SKM-1 treated with dmso at 0.1 percent for 144 hours (cell line): ENCODE measurements at regions not wholly inside any gene's neighbourhood (a gene's known extent, or its start where the extent isn't known, plus 50 kb on each side); places are given as distances from the start of the nearest gene placed in this dataset.
A peak's percentile ranks its signal among the peaks of the same experiment; 100 is the strongest.
"Not testable (repeated sequence)": the region's sequence is repeated elsewhere in the genome, so short reads cannot be mapped to it uniquely, and the experiment has no call there.

Experiments used
- DNase-seq: peaks from one replicate; lab custom pipeline; 2025; ENCODE audit not compliant: unreplicated experiment; lab: John Stamatoyannopoulos, UW

DNA sequence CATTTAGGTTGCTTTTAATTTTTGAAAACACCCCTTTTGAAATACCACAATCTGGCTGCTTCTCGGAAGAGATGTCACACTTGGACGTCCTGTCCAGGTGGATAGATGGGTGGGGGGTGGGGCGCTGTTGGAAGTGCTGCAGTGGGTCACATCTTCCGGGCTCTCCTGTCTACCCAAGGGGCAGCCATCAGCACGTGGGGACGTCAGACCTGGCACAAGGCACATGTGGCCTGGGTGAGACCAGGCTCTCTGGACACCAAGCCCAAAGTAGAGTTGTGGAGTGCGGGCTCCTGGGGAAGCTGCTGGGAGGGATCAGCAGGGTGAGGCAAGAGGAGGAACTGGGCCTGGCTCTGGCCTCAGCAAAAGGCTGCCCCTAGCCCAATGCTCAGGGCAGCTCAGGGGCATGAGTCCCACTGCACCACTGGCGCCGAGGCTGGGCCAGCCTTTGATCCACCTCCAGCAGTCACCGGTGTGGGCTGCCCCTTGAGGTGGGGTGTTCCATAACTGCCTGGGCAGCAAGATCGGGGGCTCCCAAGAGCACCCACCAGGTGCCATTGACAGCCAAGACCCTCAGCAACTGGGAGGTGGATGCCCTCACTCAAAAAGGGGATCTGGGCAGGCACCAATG is 68.6 kb upstream of the CCND1 start:
- DNase-seq, result no peak

GRCh38 chr11:69572861-69573260 is 68.1 kb upstream of the CCND1 start:
- no peak for DNase-seq

DNA sequence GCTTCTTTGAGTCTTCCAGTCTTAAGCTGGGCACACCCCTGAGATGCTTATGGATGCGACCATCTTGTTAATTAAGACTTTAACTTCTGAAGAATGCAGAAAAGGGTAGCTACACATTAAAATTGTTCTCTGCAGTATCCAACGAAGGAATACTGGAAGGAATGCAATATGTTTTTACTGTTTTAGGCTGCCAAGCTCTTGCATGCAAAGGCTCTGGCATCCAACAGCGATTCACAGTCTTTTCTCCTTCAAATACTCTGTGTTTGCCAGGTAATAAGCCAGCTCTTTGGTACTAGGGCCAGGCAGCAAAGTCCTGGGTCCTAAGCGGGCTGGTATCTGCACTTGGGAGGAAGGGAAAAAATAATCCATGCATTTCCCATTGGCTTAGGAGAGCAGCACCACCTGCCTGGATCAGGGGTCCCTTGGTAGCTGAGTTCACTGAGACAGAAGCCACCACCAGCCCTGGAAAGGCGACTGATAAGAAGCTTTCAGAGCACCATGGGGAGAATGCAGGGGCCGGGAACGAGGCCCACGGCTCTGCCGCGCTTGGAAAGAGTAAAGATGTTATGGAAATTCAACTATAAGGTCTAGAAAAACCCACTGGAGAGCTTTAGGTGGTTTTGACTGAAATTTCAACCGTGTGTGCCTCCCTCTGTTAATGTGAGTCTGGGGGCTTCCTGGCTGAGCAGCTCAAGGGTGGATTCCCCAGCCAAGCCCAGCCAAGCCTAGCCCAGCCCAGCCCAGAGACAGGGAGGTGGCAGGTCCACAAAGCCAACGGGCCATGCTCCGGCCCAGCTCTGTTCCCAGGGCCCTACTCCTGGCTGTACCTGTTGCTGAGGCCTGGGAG is 67.0 kb upstream of the CCND1 start:
- DNase-seq, result no peak

DNA sequence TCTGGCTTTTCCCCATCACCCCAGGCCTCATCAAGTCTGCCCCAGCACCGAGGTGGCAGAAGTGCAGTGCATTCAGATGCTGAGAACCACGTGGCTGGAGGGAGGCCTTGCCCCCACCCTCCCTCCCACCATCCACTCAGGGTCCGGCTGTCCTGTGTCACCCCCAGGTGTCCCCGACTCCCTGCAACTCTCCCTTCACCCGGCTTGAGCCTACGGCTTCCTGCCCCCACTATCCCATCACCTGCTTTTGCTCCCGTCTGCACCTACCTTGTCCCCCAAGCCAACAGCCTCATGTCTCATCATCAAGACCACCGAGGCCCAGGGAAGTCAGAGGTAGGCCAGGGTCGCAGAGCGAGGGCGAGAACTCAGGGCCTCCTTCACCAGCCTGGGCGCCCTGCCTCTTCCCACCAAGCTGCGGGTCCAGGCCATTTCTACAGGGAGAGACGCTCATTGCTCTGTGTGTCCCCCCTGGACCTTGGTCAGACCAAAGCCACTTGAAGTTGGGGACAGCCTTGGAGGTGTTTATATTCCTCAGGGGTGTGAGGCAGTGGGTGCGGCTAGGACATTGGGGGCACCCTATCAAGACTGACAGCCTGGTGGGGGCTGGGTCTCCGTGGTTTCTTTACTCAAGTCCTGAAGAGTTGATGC is 66.2 kb upstream of the CCND1 start:
- no peak for DNase-seq

- no peak for DNase-seq
These were observed 65.5 kb upstream of the CCND1 start for GRCh38 chr11:69575296-69576068.

- DNase-seq, result peak; percentile 60
These were observed 64.7 kb upstream of the CCND1 start for GRCh38 chr11:69576069-69576782.

DNA sequence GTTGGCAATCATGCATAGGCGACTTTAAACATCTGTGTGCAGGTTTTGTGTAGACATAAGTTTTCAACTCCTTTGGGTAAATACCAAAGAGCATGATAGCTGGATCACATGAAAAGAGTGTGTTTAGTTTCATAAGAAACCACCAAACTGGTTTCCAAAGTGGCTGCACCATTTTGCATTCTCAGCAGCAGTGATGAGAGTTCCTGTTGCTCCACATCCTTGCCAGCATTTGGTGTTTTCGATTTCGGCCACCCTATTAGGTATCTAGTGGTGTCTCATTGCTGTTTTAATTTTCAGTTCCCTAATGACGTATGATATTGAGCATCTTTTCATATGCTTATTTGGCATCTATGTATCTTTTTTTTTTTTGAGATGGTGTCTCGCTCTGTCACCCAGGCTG is 62.8 kb upstream of the CCND1 start:
- no peak for DNase-seq

DNA sequence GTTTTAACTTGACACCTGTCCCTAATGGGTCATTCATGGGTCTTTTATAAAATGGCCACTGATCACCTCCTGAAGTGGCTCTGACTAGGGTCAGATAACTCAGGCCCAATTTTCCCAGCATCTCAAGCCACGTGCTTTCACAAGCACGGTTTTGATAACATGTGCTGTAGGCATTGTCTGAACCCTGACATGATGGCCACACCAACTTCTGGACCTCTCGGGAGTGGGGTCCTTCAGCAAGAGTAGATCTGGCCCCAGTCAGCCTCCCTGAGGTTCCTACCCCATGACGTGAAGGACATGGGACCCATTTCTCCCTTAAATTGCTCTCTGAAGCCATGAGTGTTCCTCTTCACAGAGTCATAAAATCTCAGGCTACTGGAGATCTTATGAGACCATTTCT is 60.4 kb upstream of the CCND1 start:
- DNase-seq, result no peak

GRCh38 chr11:69582756-69583467 is 58.0 kb upstream of the CCND1 start:
- DNase-seq, result no peak

GRCh38 chr11:69584160-69584559 is 56.8 kb upstream of the CCND1 start:
- no peak for DNase-seq

DNA sequence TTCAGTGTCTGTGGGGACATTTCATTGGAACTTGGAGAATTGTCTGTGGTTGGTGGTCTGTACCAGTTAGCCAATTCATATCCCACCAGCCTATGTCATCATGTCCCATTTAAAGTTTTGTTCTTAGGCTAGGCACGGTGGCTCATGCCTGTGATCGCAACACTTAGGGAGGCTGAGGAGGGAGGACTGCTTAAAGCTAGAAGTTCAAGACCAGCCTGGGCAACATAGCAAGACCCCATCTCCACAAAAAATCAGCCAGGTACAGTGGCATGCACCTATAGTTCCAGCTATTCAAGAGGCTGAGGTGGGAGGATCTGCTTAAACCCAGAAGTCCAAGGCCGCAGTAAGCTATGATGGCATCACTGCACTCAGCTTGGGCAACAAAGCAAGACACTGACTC is 55.6 kb upstream of the CCND1 start:
- DNase-seq, result no peak

- DNase-seq, result no peak
These were observed 53.4 kb upstream of the CCND1 start for GRCh38 chr11:69587454-69588090.

DNA sequence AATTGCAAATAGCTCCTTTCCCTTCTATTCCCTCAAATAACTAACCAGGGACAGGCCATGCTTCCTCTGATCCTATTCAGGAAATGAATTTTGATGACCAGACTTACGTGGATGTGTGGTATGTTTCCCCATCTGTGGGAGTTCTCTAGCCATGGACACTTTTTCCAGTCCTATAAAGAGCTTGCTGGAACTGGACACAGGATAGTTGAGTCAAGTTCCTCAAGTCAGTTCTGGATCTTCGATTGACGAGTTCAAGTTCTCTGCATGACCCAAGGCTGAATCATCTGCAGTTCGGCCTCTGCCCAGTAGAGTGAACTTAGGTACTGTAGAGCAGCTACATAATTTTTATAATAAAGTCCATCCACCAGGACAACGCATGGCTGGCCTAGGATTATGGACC is 52.7 kb upstream of the CCND1 start:
- DNase-seq, result no peak

GRCh38 chr11:69590088-69590487 is 50.9 kb upstream of the CCND1 start:
- not testable (repeated sequence) for DNase-seq
